GM11168 (cell line): ENCODE measurements at regions not wholly inside any gene's neighbourhood (a gene's known extent, or its start where the extent isn't known, plus 50 kb on each side); places are given as distances from the start of the nearest gene placed in this dataset.

Experiments used
- in situ Hi-C: fragments of 300-500 bp; cut with MboI; formaldehyde crosslinking; loops from one replicate; pipeline ENCODE4 v1.12.0; 2022; ENCODE audit warnings: low sequenced_read_pairs; ENCODE audit not compliant: unreplicated experiment

DNA sequence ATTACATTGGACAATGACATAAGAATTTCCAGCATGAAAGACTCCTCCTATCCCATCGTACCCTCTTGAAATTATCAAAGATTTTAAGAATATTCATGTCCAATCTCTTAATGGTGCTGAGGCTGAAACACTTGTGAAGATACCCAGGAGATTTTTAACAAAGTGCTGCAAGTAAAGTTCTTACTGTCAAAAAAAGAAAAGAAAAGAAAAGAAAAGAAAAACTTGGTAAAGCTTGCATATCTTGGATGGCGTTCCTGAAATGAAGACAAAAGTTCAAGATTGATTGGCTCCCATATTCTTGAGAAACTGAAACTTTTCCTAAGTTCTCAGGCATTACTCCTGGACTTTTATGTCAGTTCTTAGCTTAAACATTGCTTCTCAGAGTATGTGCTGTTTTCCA, 1010.5 kb upstream of the PIK3C3 start:
- in situ Hi-C loops = loop anchor here (25.0 kb wide), 2 partner anchors 443 to 968 kb away; no protein-coding TSS in a partner anchor

DNA sequence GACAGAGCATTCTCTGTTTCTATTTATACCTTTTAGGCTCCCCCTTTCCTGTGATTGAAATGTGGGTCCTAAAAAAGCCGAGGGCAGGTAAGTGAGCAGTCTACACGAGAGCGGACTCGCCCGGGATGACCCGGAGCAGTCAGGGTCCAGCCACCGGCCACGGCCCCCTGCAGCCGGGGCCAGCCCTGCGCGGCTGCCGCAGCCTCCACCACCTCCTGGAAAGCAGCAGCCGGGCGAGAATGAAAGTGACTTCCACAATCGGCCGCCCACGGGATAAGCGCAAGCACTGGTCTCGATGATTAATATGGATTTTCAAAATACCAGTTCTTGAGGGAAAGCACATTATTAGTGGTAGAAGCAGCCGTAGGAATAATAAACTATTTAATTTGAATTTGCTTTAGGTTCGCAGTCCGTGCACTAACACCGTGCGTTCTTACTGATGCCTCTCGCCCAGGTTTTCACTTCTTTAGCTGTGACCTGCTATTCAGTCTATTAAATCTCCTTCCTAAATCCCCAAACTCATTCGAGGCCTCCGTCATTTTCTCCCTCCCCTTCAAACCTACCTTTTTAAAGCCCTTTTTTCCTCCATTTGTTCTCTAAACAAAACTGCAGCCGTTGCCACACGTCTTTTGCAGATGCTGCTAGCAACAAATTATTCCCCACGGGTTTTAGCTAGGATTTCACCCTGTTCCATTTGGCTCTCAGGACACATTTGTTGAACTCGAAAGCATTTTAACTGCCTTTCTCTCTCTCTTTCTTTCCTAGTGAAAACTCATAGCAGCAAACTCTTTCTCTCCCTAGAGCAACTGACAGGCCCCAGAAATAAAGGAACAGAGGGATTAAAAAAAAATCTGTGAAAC, 1015.1 kb upstream of the PIK3C3 start:
- in situ Hi-C loops = loop anchor here (25.0 kb wide), 2 partner anchors 447 to 972 kb away; no protein-coding TSS in a partner anchor

GRCh38 chr18:40938615-40939014, 1016.4 kb upstream of the PIK3C3 start:
- in situ Hi-C loops = loop anchor here (25.0 kb wide), 2 partner anchors 449 to 974 kb away; no protein-coding TSS in a partner anchor

- in situ Hi-C loops = loop anchor here (25.0 kb wide), 2 partner anchors 450 to 975 kb away; no protein-coding TSS in a partner anchor
Observed at GRCh38 chr18:40937386-40937785, 1017.6 kb upstream of the PIK3C3 start.

GRCh38 chr18:40935423-40935822, 1019.6 kb upstream of the PIK3C3 start:
- in situ Hi-C loops = loop anchor here (25.0 kb wide), 2 partner anchors 452 to 977 kb away; no protein-coding TSS in a partner anchor

GRCh38 chr18:40932862-40933261, 1022.2 kb upstream of the PIK3C3 start:
- in situ Hi-C loops = loop anchor here (25.0 kb wide), 2 partner anchors 454 to 979 kb away; no protein-coding TSS in a partner anchor

- in situ Hi-C loops = loop anchor here (25.0 kb wide), 2 partner anchors 457 to 982 kb away; no protein-coding TSS in a partner anchor
Observed at GRCh38 chr18:40930211-40930882, 1024.7 kb upstream of the PIK3C3 start.

- in situ Hi-C loops = loop anchor here (25.0 kb wide), 2 partner anchors 458 to 983 kb away; no protein-coding TSS in a partner anchor
Observed at GRCh38 chr18:40929399-40929798, 1025.6 kb upstream of the PIK3C3 start.

DNA sequence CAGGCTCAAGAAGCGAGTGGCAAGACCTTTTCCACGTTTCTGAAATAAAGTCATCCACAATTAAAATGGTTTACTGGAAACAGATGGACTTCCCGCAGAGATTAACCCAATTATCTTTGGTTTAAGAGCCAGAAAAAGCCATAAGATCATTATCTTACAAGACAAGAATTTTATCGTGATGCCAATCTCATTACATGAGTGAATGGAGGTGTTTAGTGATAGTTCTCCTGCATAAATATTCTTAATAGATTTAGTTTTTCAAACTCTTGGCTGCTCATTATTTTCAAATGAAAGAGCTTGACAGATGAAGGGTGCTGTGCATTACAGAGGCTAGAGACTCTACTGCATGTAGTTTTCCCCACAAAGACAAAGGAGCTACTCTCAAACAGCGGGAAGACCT, 1028.4 kb upstream of the PIK3C3 start:
- in situ Hi-C loops = loop anchor here (25.0 kb wide), 2 partner anchors 461 to 986 kb away; no protein-coding TSS in a partner anchor

DNA sequence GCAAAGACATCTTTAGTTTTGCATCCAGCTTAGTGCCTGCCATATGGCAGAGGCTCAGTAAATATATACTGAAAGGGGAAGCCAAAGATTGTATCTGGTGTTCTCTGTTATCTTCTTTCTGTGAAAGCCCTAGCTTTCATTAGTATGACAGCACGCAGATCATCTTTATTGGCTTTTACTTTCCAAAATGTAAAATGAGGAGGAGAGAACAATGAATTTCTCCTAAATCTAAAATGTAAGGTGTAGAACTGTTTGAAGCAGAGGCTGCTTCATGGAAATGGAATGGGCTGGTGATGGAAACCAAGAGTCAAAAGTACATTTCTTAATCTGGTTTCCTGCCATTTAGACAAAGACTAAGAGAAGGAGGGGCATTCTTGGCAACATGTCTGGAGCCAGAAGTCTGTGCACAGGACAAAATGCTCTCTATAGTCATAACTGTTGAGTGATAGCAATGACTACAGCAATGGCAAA, 1029.9 kb upstream of the PIK3C3 start:
- in situ Hi-C loops = loop anchor here (25.0 kb wide), 2 partner anchors 462 to 987 kb away; no protein-coding TSS in a partner anchor

DNA sequence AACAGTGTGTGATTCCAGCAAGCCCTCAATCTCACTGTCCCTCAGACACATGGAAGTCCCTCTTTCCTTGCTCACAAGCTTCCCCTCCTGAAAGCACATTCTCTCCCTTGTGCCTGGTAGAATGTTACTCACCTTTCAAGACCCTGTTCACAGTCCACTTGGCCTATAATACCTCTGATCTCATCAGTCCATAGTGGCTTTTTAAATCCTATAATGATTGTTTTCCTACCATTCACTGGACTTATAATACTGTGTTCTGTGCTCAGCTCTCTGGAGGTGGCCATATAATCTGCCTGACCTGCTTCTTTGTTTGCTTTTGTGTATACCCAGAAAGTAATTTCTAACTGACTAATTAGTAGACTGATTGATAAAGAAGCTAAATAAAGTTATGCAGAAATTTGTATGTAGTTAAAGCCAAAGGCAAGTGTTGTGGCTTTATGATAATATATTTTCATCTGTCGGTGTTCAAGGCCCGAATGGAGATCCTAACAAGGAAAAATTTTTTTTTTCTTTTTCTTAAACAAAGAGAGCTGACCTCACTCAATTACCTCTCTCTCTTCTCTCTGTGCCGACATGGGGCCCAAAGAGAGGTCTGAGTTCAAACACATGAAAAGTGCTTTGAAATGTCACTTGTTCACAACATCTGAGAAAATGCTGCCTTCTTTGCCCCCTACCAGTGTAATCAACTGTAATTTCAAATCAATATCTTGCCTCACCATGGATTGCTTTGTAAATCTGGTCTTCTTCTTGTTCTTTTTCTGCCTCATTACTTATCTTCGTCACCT, 1033.0 kb upstream of the PIK3C3 start:
- in situ Hi-C loops = no loop called here

GRCh38 chr18:40917056-40917455, 1038.0 kb upstream of the PIK3C3 start:
- in situ Hi-C loops = no loop called here

- in situ Hi-C loops = no loop called here
Observed at GRCh38 chr18:40915724-40916123, 1039.3 kb upstream of the PIK3C3 start.

DNA sequence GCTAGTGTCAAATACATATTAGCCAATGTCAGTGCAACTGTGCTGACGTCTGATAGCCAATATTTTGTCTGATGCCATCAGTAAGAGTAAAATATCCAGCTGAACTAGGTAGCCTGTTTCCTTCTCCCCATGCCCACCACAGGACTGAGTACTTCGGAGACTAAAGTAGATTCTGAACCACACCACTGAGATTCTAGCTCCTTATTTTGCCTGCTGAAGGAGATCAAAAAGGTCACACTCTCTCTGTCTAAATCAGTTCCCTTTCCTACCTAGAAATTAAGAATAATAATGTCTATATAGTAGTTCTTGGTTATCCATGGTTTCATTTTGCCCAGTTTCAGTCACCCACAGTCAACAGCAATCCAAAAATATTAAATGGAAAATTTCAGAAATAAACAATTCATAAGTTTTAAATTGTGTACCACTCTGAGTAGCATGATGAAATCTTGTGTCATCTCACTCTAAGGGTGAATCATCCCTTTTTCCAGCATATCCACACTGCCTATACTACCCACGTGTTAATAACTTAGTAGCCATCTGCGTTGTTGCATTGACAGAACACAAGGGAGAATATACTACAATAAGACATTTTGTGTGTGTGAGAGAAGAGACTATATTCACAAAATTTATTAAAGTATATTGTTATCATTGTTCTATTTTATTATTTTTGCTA, 1043.3 kb upstream of the PIK3C3 start:
- in situ Hi-C loops = no loop called here

DNA sequence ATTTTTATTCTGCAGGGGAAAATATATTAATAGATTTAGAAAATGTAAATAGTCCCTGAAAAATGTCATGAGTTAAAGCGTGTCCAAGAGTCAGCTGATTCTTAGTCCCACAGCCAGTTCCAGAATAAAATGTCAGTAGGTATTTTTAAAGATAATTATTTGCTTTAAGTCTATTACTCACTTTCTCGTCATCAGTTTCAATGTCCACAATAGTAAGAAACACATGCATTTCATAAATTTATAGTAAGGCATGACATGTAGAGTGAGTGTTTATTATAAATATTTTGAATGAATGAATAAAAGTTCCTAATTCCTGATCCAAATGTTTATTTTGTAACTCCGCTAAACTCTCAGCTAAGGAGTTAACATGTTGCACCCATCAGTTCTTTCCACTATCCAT, 1044.0 kb upstream of the PIK3C3 start:
- in situ Hi-C loops = no loop called here

- in situ Hi-C loops = no loop called here
Observed at GRCh38 chr18:40907842-40908241, 1047.2 kb upstream of the PIK3C3 start.

- in situ Hi-C loops = no loop called here
Observed at GRCh38 chr18:40904295-40904694, 1050.7 kb upstream of the PIK3C3 start.

DNA sequence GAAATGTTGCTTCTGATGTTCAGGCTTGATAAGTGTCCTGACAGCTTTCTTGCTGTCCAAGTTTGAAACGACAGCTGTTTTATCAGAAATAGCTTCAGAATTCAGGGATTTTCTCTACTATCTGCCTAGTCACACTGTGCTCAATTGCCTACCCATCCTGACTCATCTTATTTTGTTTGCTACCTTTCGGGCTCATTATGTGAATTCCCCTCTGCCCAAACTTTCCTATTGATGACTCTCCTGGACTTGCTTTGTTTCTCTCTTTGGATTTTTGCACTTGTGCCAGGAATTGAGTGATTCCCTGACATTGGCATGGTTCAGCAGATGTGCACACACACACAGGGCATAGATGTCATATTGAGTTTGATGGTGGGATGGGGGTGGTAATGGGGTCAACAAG, 1052.6 kb upstream of the PIK3C3 start:
- in situ Hi-C loops = no loop called here

DNA sequence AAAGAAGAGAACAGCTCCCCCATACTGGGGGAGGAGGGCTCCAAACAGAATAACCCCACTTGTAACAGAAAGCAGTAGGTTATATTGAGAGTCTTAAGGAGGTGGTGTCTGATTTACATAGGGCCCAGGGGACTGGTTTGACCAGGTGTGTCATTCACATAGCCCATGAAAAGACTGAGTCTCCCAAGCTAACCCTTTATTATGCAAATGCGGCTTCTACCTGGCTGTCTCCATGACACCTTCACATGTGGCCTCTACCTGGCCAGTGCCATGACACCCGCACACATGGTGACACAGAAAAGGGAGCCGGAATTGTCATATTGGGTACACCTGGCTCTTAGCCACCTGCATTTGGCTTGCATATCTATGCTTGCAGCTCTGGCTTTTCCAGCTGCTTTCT, 1057.2 kb upstream of the PIK3C3 start:
- in situ Hi-C loops = no loop called here
